GM21529 (cell line): ENCODE measurements at regions not wholly inside any gene's neighbourhood (a gene's known extent, or its start where the extent isn't known, plus 50 kb on each side); places are given as distances from the start of the nearest gene placed in this dataset.
"Not testable (repeated sequence)": the region's sequence is repeated elsewhere in the genome, so short reads cannot be mapped to it uniquely, and the experiment has no call there.

Experiments
- ATAC-seq: cut with Tn5 transposase; IDR thresholded peaks from one replicate; pipeline ENCODE4 v1.9.1; 2021; ENCODE audit not compliant: unreplicated experiment

- no peak for ATAC-seq
Observed at GRCh38 chr7:69418869-69419670, 179.2 kb upstream of the AUTS2 start.

GRCh38 chr7:69419934-69420333 lies 178.3 kb upstream of the AUTS2 start:
- ATAC-seq = no peak

GRCh38 chr7:69422574-69422985 lies 175.7 kb upstream of the AUTS2 start:
- no peak for ATAC-seq

DNA sequence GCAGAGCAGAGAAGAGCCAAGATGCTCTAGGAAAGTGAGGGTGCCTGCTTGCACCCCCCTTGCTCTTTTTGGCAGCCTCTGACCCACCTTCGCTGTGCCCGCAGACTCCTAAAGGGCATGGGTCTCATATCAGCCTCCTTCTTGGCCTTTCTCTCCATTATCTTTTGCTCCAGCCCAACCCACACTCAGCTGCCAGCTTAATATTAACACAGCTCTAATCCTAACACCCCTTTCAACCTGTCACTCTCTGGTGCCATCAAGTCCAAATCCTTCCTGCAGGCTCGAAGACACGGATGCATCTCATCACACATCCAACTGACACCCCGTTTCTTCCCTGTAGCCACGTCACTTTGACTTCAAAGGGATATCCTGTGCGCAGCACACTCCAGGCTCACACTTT lies 171.6 kb upstream of the AUTS2 start:
- ATAC-seq = no peak

- ATAC-seq = no peak
Observed at GRCh38 chr7:69428089-69428488, 170.2 kb upstream of the AUTS2 start.

GRCh38 chr7:69429911-69430383 lies 168.3 kb upstream of the AUTS2 start:
- no peak for ATAC-seq

GRCh38 chr7:69430384-69431021 lies 167.8 kb upstream of the AUTS2 start:
- no peak for ATAC-seq

DNA sequence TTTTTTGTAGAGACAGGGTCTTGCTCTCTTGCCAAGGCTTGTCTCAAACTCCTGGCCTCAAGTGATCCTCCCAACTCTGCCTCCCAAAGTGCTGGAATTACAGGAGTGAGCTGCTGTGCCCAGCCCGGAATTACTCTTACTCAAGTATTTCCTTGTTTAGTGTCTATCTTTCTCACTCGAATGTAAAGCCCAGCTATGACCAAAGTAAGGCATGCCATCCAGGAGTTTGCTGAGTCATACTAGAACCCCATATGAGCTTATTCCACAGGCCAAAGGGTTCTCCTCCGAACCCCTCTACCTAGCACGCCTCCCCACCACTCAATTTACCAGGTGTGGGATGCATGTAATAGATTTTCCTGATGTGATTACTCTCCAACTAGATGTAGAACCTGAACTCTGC lies 166.6 kb upstream of the AUTS2 start:
- ATAC-seq = no peak

GRCh38 chr7:69432276-69432675 lies 166.0 kb upstream of the AUTS2 start:
- ATAC-seq = not testable (repeated sequence)

- ATAC-seq = no peak
Observed at GRCh38 chr7:69433081-69433480, 165.2 kb upstream of the AUTS2 start.

- ATAC-seq = no peak
Observed at GRCh38 chr7:69434398-69434815, 163.9 kb upstream of the AUTS2 start.

DNA sequence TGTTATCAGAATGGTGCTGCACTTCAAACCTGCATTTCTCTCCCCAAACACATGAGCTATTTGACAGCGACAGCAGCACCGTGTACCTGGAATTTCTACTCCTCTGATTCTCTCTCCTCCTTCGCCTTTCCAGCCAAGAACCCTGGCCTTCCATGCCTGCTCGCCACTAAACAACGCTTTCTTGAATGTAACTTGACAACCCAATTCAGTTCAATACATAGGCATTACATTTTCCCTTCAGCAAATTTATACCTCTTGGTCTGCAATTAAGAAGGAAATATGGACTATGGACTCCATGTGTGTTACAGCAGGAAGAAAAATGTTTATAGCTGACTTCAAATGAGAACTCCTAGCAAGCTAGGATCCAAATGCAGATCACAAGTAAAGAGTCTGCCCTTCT lies 162.6 kb upstream of the AUTS2 start:
- no peak for ATAC-seq

- ATAC-seq = no peak
Observed at GRCh38 chr7:69436946-69437345, 161.3 kb upstream of the AUTS2 start.

DNA sequence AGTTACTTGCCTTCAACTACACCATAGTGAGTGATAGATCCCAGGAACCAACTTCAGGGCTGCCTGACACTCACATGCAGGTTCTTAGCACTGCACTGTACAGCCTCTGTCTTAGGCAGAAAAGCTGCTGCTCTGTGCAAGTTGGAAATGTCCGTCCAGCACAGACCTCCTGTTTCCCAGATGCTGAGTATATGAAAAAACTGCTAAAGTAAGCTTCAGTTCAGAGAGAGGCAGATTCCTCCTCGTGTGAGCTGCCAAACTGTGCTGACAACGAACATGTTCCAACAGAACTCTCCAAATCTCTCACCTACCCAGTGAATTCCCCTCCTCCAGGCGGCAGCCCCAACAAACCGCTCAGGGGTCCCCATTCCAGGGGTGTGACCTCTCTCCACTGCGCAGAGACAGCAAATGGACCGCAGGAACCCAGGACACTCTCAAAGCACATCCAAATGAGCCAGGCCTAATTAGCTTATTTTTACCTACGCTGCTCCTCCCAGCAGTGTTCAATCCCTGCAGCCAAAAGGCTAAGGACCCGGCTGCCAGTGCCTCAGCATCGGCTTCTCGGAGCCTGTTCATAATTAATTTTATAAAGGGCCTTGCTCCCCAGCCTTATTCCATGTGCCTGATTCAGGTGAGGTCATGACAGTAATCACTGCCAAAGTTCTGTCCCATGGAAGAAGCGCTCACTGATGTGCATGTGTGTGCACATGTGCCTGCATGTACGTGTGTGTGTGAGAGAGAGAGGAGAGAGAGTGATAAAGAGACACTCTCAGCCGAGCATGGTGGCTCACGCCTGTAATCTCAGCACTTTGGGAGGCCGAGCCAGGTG lies 159.5 kb upstream of the AUTS2 start:
- no peak for ATAC-seq

- no peak for ATAC-seq
Observed at GRCh38 chr7:69439636-69440325, 158.5 kb upstream of the AUTS2 start.

DNA sequence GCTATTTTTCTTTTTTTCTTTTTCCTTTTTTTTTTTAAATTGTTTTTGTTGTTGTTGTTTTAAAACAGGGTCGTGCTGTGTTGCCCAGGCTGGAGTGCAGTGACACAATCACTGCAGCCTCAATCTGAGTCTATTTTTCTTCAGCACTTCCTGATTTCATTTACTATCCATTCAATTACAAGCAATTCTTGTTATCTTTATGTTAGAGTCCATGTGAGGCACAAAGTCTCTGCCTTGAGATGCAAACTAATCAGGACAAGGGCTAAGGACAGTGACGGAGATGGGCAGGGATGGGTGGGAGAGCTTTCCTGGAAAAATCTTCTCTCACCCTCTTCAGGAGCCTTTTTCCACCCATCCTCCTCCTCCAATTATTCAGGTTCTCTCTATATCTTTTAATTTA lies 157.3 kb upstream of the AUTS2 start:
- no peak for ATAC-seq

GRCh38 chr7:69443136-69443535 lies 155.1 kb upstream of the AUTS2 start:
- no peak for ATAC-seq

GRCh38 chr7:69445541-69445940 lies 152.7 kb upstream of the AUTS2 start:
- ATAC-seq = no peak

DNA sequence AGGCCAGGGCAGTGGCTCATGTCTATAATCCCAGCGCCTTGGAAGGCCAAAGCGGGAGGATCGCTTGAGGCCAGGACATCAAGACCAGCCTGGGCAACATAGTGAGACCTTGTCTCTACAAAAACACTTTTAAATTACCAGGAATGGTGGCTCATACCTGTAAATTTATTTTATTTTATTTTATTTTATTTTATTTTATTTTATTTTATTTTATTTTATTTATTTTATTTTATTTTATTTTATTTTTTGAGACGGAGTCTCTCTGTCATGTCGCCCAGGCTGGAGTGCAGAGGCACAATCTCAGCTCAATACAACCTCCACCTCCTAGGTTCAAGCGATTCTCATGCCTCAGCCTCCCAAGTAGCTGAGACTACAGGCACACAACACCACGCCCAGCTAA lies 152.1 kb upstream of the AUTS2 start:
- ATAC-seq = not testable (repeated sequence)

DNA sequence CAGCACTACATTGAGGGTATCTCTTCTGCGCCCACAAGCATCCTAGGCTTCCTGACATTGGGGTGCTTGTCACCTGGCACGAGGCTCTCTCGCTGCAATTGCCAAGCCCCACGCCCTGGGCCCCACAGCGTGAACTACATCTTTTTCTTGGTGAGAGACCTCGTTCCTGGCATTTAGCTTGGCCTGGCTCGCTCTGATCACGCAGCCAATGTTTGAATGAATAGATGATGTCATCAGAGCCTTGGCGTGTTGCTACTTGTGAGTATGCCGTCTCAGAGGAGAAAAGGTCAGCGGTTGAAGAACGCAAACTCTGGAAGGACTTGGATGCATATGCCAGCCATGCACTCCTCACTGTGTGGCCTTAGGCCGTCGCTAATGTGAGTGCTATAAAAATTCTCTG lies 150.2 kb upstream of the AUTS2 start:
- ATAC-seq = no peak

DNA sequence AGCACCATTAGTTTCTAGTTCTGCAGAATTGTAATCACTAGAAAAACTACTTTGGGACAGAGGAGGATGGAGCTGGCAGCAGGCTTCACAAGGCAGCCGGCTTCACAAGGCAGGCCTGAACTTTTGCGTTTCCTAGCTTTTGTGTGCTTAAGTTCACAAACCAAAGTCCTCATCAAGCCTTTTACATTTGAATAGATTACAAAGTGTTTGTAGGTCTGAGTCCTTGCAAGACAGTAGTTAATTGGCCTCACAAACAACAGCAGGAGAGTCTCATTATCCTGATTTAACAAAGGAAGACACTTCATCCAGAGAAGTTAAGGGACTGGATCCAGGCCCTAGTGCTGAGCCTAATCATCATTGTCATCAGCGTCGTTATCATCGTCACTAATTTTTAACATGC lies 147.8 kb upstream of the AUTS2 start:
- ATAC-seq = no peak
